Panc1 (cell line): ENCODE measurements at regions not wholly inside any gene's neighbourhood (a gene's known extent, or its start where the extent isn't known, plus 50 kb on each side); places are given as distances from the start of the nearest gene placed in this dataset.

Experiments used
- ATAC-seq: fragments of 200-7000 bp; cut with Tn5 transposase; 2 replicates; pipeline ENCODE4 v1.9.1; 2020; ENCODE audit warnings: mild to moderate bottlenecking, moderate library complexity
- BruUV-seq: library from RNA; stranded (reverse); fragments of 400-500 nt; replicated peaks from 2 replicates; lab custom pipeline; 2021; lab: Mats Ljungman, UMichigan
- CTCF ChIA-PET: fragments of 300-600 bp; sonication (Branson Sonifier 250); formaldehyde crosslinking; loops from one replicate; lab custom pipeline; 2022; ENCODE audit warnings: antibody characterized with exemption; lab: Charles Lee
- POLR2A ChIA-PET: fragments of 300-600 bp; sonication (Branson Sonifier 250); formaldehyde crosslinking; loops from one replicate; lab custom pipeline; 2022; ENCODE audit warnings: antibody characterized with exemption; lab: Charles Lee
- DNase-seq: peaks from one replicate; pipeline ENCODE4 v3.0.0-alpha.2; 2010; ENCODE audit warnings: low read depth, low spot score
- H3K27ac ChIP-seq: 2 replicates; pipeline ENCODE4 v1.5.1; 2011; ENCODE audit warnings: mild to moderate bottlenecking, low read length, inconsistent platforms
- H3K27me3 ChIP-seq: fragments of 200-500 bp; sonication (Bioruptor generic); 2 replicates; pipeline ENCODE4 v1.6.0; 2014; ENCODE audit warnings: low read length, inconsistent platforms; ENCODE audit not compliant: control insufficient read depth, insufficient read depth
- H3K36me3 ChIP-seq: fragments of 200-500 bp; sonication (Bioruptor generic); 2 replicates; pipeline ENCODE4 v1.5.1; 2014; ENCODE audit warnings: inconsistent platforms, mild to moderate bottlenecking, low read length, moderate library complexity; ENCODE audit not compliant: control insufficient read depth, insufficient read depth
- H3K4me1 ChIP-seq: 2 replicates; pipeline ENCODE4 v1.5.1; 2011; ENCODE audit warnings: inconsistent platforms, mild to moderate bottlenecking, low read length, moderate library complexity; ENCODE audit not compliant: control insufficient read depth, insufficient read depth
- H3K4me3 ChIP-seq, 2 experiments: 2 replicates each; pipeline ENCODE4 v1.5.1; 2011 to 2012; ENCODE audit warnings: low read depth in 2 of 2, low read length in 2 of 2, mild to moderate bottlenecking in 2 of 2, inconsistent platforms in 1 of 2, moderate library complexity in 1 of 2
- H3K9me3 ChIP-seq: fragments of 200-500 bp; sonication (Bioruptor generic); 2 replicates; pipeline ENCODE4 v1.5.1; 2014; ENCODE audit warnings: low read depth, mild to moderate bottlenecking, inconsistent platforms, low read length, moderate library complexity; ENCODE audit not compliant: control insufficient read depth, insufficient read depth
- CTCF ChIP-seq: fragments of 450-650 bp; IDR thresholded peaks from 2 replicates; pipeline ENCODE4 v1.5.1; 2017; ENCODE audit warnings: mild to moderate bottlenecking
- POLR2AphosphoS5 ChIP-seq: IDR thresholded peaks from 2 replicates; pipeline ENCODE4 v1.6.1; 2012; ENCODE audit warnings: mild to moderate bottlenecking, low read depth, low read length, moderate library complexity
- REST ChIP-seq, 2 experiments: IDR thresholded peaks; 2 replicates each; pipeline ENCODE4 v1.6.1; 2011 to 2012; ENCODE audit warnings: low read depth in 2 of 2, control low read depth in 1 of 2, low read length in 1 of 2, mild to moderate bottlenecking in 1 of 2, moderate library complexity in 1 of 2; ENCODE audit not compliant: insufficient read depth in 1 of 2
- SIN3A ChIP-seq: IDR thresholded peaks from 2 replicates; pipeline ENCODE4 v1.6.1; 2012; ENCODE audit warnings: low read depth, mild to moderate bottlenecking, low read length, moderate library complexity, borderline replicate concordance; ENCODE audit not compliant: insufficient read depth
- TCF7L2 ChIP-seq: IDR thresholded peaks from 2 replicates; pipeline ENCODE4 v1.6.1; 2011; ENCODE audit warnings: mild to moderate bottlenecking, low read depth, low read length, inconsistent platforms
- in situ Hi-C: cut with HindIII; loops from 2 replicates; pipeline ENCODE4 v1.10.0; 2016; ENCODE audit warnings: low sequenced_read_pairs, low pct_unique_long_range_greater_than_20kb
- intact Hi-C: fragments of 100-400 bp; cut with micrococcal nuclease; formaldehyde crosslinking; loops from one replicate; pipeline ENCODE4 v1.10.0; 2022; ENCODE audit not compliant: unreplicated experiment

GRCh38 chr4:85402371-85402770 lies 72.6 kb upstream of the ARHGAP24 start:
- ChIA-PET POLR2A (no interaction called here), CTCF (no interaction called here)
- Histone ChIP-seq H3K4me3 (no peak overlapping the region), H3K27me3 (no peaks in the 10 kb centered on the region), H3K9me3 (no peaks in the 10 kb centered on the region), H3K27ac (no peak overlapping the region), H3K4me1 (no peaks in the 10 kb centered on the region), H3K36me3 (no peaks in the 10 kb centered on the region)
- ATAC-seq, result no peak
- no peak for DNase-seq
- in situ Hi-C loops (no loop called here), intact Hi-C loops (no loop called here)
- no peak for TF ChIP-seq SIN3A
- TF ChIP-seq TCF7L2, result no peak
- no peak for TF ChIP-seq CTCF
- TF ChIP-seq REST (IDR thresholded peaks at IDR 0.05; ENCODE audit: insufficient read depth in 1 of 2, low read depth in 2 of 2, low read length in 1 of 2), result no peak
- no peak for TF ChIP-seq POLR2AphosphoS5
- BruUV-seq, result no TSS peak

- no peak for TF ChIP-seq REST (IDR thresholded peaks at IDR 0.05; ENCODE audit: insufficient read depth in 1 of 2, low read depth in 2 of 2, low read length in 1 of 2)
- no peak for TF ChIP-seq SIN3A
- TF ChIP-seq CTCF, result no peak
- no peak for TF ChIP-seq TCF7L2
- Histone ChIP-seq H3K9me3 (no peaks in the 10 kb centered on the region), H3K4me3 (no peak overlapping the region), H3K27me3 (no peaks in the 10 kb centered on the region), H3K36me3 (no peaks in the 10 kb centered on the region), H3K4me1 (no peaks in the 10 kb centered on the region), H3K27ac (no peak overlapping the region)
- CTCF ChIA-PET, result no interaction called here
- DNase-seq (no peak), ATAC-seq (no peak)
- intact Hi-C loops (no loop called here), in situ Hi-C loops (no loop called here)
- POLR2A ChIA-PET, result no interaction called here
- BruUV-seq, result no TSS peak
Measured at GRCh38 chr4:85406185-85406584, 68.8 kb upstream of the ARHGAP24 start.
